ENCODE measurements at regions not wholly inside any gene's neighbourhood (a gene's known extent, or its start where the extent isn't known, plus 50 kb on each side); places are given as distances from the start of the nearest gene placed in this dataset.

- intact Hi-C loops (cut with micrococcal nuclease), result no loop called here
These were observed 219.6 kb upstream of the ZPLD1 start for GRCh38 chr3:102215166-102215565.

GRCh38 chr3:102223132-102223531 lies 211.7 kb upstream of the ZPLD1 start:
- intact Hi-C loops (cut with micrococcal nuclease), result loop anchor here (5.0 kb wide), 1 partner anchor 131 kb away; no protein-coding TSS in a partner anchor

GRCh38 chr3:102224171-102224570 lies 210.6 kb upstream of the ZPLD1 start:
- intact Hi-C loops (cut with micrococcal nuclease), result loop anchor here (2.0 to 5.0 kb wide), 5 partner anchors 132 to 537 kb away; partner anchors contain the start of gene RPL24

GRCh38 chr3:102225005-102225404 lies 209.8 kb upstream of the ZPLD1 start:
- intact Hi-C loops (cut with micrococcal nuclease), result loop anchor here (1.0 to 5.0 kb wide), 11 partner anchors 111 to 653 kb away; partner anchors contain the start of genes CEP97, PCNP and RPL24

- intact Hi-C loops (cut with micrococcal nuclease), result loop anchor here (1.0 to 5.0 kb wide), 11 partner anchors 111 to 653 kb away; partner anchors contain the start of genes CEP97, PCNP and RPL24
These were observed 209.2 kb upstream of the ZPLD1 start for GRCh38 chr3:102225407-102226132.

- intact Hi-C loops (cut with micrococcal nuclease), result loop anchor here (5.0 kb wide), 1 partner anchor 654 kb away; the partner anchor contains the start of gene PCNP
These were observed 208.4 kb upstream of the ZPLD1 start for GRCh38 chr3:102226463-102226862.

GRCh38 chr3:102229062-102229655 lies 205.7 kb upstream of the ZPLD1 start:
- intact Hi-C loops (cut with micrococcal nuclease), result loop anchor here (1.0 to 5.0 kb wide), 6 partner anchors 240 to 657 kb away; partner anchors contain the start of gene PCNP

- intact Hi-C loops (cut with micrococcal nuclease), result loop anchor here (10.0 kb wide), 1 partner anchor 145 kb away; no protein-coding TSS in a partner anchor
These were observed 204.8 kb upstream of the ZPLD1 start for GRCh38 chr3:102230057-102230456.

GRCh38 chr3:102233881-102234280 lies 200.9 kb upstream of the ZPLD1 start:
- intact Hi-C loops (cut with micrococcal nuclease), result loop anchor here (10.0 kb wide), 1 partner anchor 141 kb away; no protein-coding TSS in a partner anchor

GRCh38 chr3:102235679-102236078 lies 199.1 kb upstream of the ZPLD1 start:
- intact Hi-C loops (cut with micrococcal nuclease), result loop anchor here (1.0 to 10.0 kb wide), 2 partner anchors 139 to 301 kb away; no protein-coding TSS in a partner anchor

GRCh38 chr3:102237181-102237580 lies 197.6 kb upstream of the ZPLD1 start:
- intact Hi-C loops (cut with micrococcal nuclease), result loop anchor here (10.0 kb wide), 1 partner anchor 138 kb away; no protein-coding TSS in a partner anchor

GRCh38 chr3:102237838-102238237 lies 197.0 kb upstream of the ZPLD1 start:
- intact Hi-C loops (cut with micrococcal nuclease), result loop anchor here (10.0 kb wide), 1 partner anchor 137 kb away; no protein-coding TSS in a partner anchor

GRCh38 chr3:102238362-102238761 lies 196.5 kb upstream of the ZPLD1 start:
- intact Hi-C loops (cut with micrococcal nuclease), result loop anchor here (10.0 kb wide), 1 partner anchor 136 kb away; no protein-coding TSS in a partner anchor

GRCh38 chr3:102240720-102241119 lies 194.1 kb upstream of the ZPLD1 start:
- intact Hi-C loops (cut with micrococcal nuclease), result no loop called here

GRCh38 chr3:102248981-102249705 lies 185.7 kb upstream of the ZPLD1 start:
- intact Hi-C loops (cut with micrococcal nuclease), result no loop called here

- intact Hi-C loops (cut with micrococcal nuclease), result no loop called here
These were observed 179.1 kb upstream of the ZPLD1 start for GRCh38 chr3:102255736-102256135.

- intact Hi-C loops (cut with micrococcal nuclease), result no loop called here
These were observed 176.1 kb upstream of the ZPLD1 start for GRCh38 chr3:102258666-102259227.

- intact Hi-C loops (cut with micrococcal nuclease), result no loop called here
These were observed 175.2 kb upstream of the ZPLD1 start for GRCh38 chr3:102259663-102260062.

- intact Hi-C loops (cut with micrococcal nuclease), result no loop called here
These were observed 169.1 kb upstream of the ZPLD1 start for GRCh38 chr3:102265720-102266119.

- intact Hi-C loops (cut with micrococcal nuclease), result no loop called here
These were observed 165.4 kb upstream of the ZPLD1 start for GRCh38 chr3:102269406-102269805.

GRCh38 chr3:102290241-102290640 lies 144.6 kb upstream of the ZPLD1 start:
- intact Hi-C loops (cut with micrococcal nuclease), result no loop called here
